HAP-1 (cell line): ENCODE measurements at regions not wholly inside any gene's neighbourhood (a gene's known extent, or its start where the extent isn't known, plus 50 kb on each side); places are given as distances from the start of the nearest gene placed in this dataset.

ENCODE experiments used
- DNase-seq, 2 experiments: peaks; one replicate each; pipeline ENCODE4 v3.0.0-alpha.2; 2016 to 2020; ENCODE audit warnings: low spot score in 2 of 2
- H3K27me3 ChIP-seq: fragments of 250-450 bp; sonication (Bioruptor Pico); 2 replicates; pipeline ENCODE4 v1.5.1; 2020; ENCODE audit warnings: low read depth, mild to moderate bottlenecking, moderate library complexity
- H3K36me3 ChIP-seq: fragments of 250-450 bp; sonication (Bioruptor Pico); replicated peaks from 2 replicates; pipeline ENCODE4 v1.5.1; 2020; ENCODE audit warnings: mild to moderate bottlenecking
- H3K4me1 ChIP-seq: fragments of 250-450 bp; sonication (Bioruptor Pico); 2 replicates; pipeline ENCODE4 v1.5.1; 2020; ENCODE audit warnings: mild to moderate bottlenecking
- H3K4me3 ChIP-seq: fragments of 250-450 bp; sonication (Bioruptor Pico); 2 replicates; pipeline ENCODE4 v1.5.1; 2020; ENCODE audit warnings: mild to moderate bottlenecking, moderate library complexity
- H3K9me3 ChIP-seq: fragments of 250-450 bp; sonication (Bioruptor Pico); 2 replicates; pipeline ENCODE4 v1.5.1; 2020; ENCODE audit warnings: mild to moderate bottlenecking, moderate library complexity
- in situ Hi-C: fragments of 300-500 bp; cut with MboI; formaldehyde crosslinking; loops from 3 replicates; pipeline ENCODE4 v1.14.3; 2020; ENCODE audit warnings: low sequenced_read_pairs, inconsistent platforms, mixed read lengths

GRCh38 chr9:86800681-86801080 is 146.6 kb downstream of the GAS1 start:
- in situ Hi-C loops: no loop called here
- H3K9me3 ChIP-seq: no peaks in the 10 kb centered on the region
- no peak overlapping the region for H3K4me3 ChIP-seq
- no peaks in the 10 kb centered on the region for H3K27me3 ChIP-seq
- no peaks in the 10 kb centered on the region for H3K36me3 ChIP-seq
- no peak for DNase-seq
- no peaks in the 10 kb centered on the region for H3K4me1 ChIP-seq

- in situ Hi-C loops: no loop called here
- H3K4me1 ChIP-seq: no peaks in the 10 kb centered on the region
Observed at GRCh38 chr9:86798966-86799365, 148.3 kb downstream of the GAS1 start.

DNA sequence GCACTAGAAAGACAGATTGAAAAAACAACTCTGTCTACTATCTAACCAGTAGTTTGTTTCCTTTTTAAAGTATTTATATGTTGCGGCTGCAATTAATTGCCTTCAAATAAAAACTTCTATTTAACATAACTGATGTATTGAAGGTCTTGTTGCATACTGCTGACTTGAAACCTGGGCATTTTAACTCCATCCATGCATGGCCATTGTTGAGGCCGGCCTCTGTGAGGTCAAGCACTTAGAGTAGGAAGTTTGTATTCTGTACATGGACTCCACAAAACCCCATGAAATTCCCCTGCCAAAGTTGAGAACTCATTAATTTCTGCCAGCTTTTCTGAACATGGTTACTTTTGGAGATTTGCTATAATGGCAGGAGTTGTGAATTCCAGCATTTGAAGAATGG is 150.6 kb downstream of the GAS1 start:
- in situ Hi-C loops: no loop called here
- no peaks in the 10 kb centered on the region for H3K4me1 ChIP-seq

More at GRCh38 chr9:86798966-86799365, 148.3 kb downstream of the GAS1 start:
- no peak for DNase-seq
- Histone ChIP-seq H3K27me3 (no peaks in the 10 kb centered on the region), H3K4me3 (no peak overlapping the region), H3K36me3 (no peaks in the 10 kb centered on the region), H3K9me3 (no peaks in the 10 kb centered on the region)

DNA sequence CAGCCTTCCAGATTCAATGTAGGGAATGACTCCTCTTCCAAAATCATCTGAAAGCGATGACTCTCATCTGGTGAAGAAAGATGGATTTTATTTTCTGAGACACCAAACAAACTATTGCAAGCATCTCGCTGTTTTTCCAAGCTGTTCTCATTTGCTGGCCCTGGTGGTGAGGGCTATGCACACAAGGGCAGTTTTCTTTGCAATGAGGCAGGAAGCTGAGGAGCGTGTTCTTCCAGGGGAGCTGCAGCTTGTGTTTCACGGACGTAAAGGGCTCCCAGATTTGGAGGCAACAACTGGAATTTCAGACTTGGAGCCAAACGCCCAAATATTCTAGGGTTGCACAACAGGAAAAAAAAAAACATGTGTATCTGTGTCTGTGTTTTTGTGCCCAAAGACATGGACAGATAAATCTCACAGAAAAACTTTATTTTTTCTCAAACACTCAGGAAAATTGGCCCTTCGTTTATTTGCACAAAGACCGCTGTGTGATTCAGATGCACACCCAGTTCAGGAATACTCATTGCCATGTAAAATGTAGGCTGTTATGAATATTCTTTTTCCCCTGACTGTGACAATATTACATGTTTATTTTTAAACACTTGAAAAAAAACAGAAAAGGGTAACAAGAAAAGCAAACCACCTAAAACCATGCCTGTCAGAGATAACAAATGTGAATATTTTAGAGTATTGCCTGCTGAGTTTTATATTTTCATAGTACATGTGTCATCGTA is 151.3 kb downstream of the GAS1 start:
- H3K36me3 ChIP-seq: no peaks in the 10 kb centered on the region
- H3K9me3 ChIP-seq: no peaks in the 10 kb centered on the region
- no peaks in the 10 kb centered on the region for H3K4me1 ChIP-seq
- no peaks in the 10 kb centered on the region for H3K27me3 ChIP-seq
- DNase-seq: no peak
- H3K4me3 ChIP-seq: no peak overlapping the region
- in situ Hi-C loops: no loop called here

More for the DNA sequence above, 150.6 kb downstream of the GAS1 start:
- no peak for DNase-seq
- no peak overlapping the region for H3K4me3 ChIP-seq
- H3K9me3 ChIP-seq: no peaks in the 10 kb centered on the region
- H3K27me3 ChIP-seq: no peaks in the 10 kb centered on the region
- no peaks in the 10 kb centered on the region for H3K36me3 ChIP-seq

- H3K36me3 ChIP-seq: no peaks in the 10 kb centered on the region
- in situ Hi-C loops: no loop called here
- no peaks in the 10 kb centered on the region for H3K4me1 ChIP-seq
- no peak overlapping the region for H3K4me3 ChIP-seq
- H3K9me3 ChIP-seq: no peaks in the 10 kb centered on the region
- DNase-seq: no peak
- no peaks in the 10 kb centered on the region for H3K27me3 ChIP-seq
Observed at GRCh38 chr9:86795047-86795442, 152.3 kb downstream of the GAS1 start.

DNA sequence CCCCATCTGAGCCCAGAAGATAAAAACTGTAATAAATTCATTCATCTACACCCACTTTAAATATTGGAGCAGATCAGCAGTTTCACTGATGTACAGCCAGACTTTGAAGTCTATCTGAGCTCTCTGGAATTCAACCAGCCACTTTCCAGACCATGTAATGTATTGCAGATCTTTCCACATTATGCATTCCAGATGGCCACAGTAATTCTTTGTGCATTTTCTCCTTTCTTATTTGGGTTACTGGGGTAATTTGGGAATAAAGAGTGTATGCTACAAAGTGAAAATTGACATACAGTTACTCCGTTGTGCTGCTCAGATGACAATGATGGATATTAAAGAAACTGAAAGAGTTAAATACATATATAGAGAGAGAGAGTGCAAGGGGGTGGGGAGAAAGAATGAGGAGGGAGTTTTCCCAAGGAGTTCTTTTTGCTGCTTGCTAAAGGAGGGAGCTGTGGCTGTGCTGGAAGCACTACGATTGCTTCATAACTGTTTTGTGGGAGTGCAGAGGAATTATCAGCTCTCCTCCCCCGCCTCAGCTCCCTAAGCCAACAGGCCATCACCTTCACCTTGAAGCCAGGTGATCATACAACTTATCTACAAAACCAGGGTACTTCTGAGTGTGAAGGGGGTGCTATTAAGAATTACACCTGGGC is 152.8 kb downstream of the GAS1 start:
- DNase-seq: no peak
- Histone ChIP-seq H3K36me3 (no peaks in the 10 kb centered on the region), H3K4me1 (no peaks in the 10 kb centered on the region), H3K4me3 (no peak overlapping the region), H3K27me3 (no peaks in the 10 kb centered on the region), H3K9me3 (no peaks in the 10 kb centered on the region)
- in situ Hi-C loops: no loop called here

DNA sequence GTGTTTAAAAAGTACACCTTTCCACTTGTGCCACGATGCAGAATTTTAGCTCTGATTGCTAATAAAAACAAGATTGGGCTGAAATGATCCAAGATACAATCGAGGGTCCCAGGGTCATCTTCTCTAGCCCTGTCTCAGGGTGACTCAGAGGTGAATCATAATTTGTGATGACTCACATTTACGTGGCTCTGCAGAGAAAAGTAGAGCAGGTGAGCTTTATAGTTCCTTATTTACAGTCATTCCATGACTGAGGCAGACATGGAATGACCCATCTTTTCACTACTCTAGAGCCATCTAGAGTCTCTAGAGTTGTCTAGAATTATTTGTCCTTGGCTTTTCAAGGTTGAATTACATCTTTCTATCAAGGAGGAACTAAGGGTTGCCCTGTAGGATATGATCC is 155.2 kb downstream of the GAS1 start:
- in situ Hi-C loops: no loop called here
- no peak for DNase-seq
- no peaks in the 10 kb centered on the region for H3K36me3 ChIP-seq
- H3K9me3 ChIP-seq: no peaks in the 10 kb centered on the region
- H3K27me3 ChIP-seq: no peaks in the 10 kb centered on the region
- H3K4me1 ChIP-seq: no peaks in the 10 kb centered on the region
- no peak overlapping the region for H3K4me3 ChIP-seq

DNA sequence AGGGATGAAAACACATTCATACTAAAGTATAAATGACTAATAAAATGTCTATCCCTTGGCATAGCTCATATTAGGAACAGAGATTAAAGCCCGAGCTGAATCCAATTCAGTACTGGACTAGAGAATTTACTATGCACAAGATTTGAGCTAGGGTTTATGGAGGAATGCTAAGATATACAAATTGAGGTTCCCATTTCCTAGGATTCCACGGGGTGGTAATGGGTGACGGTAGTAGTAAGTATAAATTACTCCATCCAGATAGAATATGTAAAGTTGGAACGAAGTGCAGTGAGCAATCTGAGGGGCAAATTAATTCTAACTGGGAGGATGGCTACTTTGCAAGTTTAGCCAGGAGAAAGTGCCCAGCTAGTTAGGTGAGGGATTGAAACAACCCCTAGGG is 156.5 kb downstream of the GAS1 start:
- no peak overlapping the region for H3K4me3 ChIP-seq
- no peaks in the 10 kb centered on the region for H3K27me3 ChIP-seq
- in situ Hi-C loops: no loop called here
- no peaks in the 10 kb centered on the region for H3K9me3 ChIP-seq
- no peaks in the 10 kb centered on the region for H3K4me1 ChIP-seq
- no peak for DNase-seq
- H3K36me3 ChIP-seq: no peaks in the 10 kb centered on the region

- no peak for DNase-seq
Observed at GRCh38 chr9:86788456-86788855, 158.8 kb downstream of the GAS1 start.

GRCh38 chr9:86783884-86784283 is 163.4 kb downstream of the GAS1 start:
- Histone ChIP-seq H3K27me3 (no peaks in the 10 kb centered on the region), H3K9me3 (no peaks in the 10 kb centered on the region), H3K4me3 (no peak overlapping the region), H3K36me3 (no peaks in the 10 kb centered on the region), H3K4me1 (no peaks in the 10 kb centered on the region)
- in situ Hi-C loops: no loop called here
- DNase-seq: no peak

More at GRCh38 chr9:86788456-86788855, 158.8 kb downstream of the GAS1 start:
- Histone ChIP-seq H3K27me3 (no peaks in the 10 kb centered on the region), H3K4me3 (no peak overlapping the region), H3K4me1 (no peaks in the 10 kb centered on the region), H3K9me3 (no peaks in the 10 kb centered on the region), H3K36me3 (no peaks in the 10 kb centered on the region)
- in situ Hi-C loops: no loop called here

- DNase-seq: no peak
- no peaks in the 10 kb centered on the region for H3K27me3 ChIP-seq
- no peak overlapping the region for H3K4me3 ChIP-seq
- H3K4me1 ChIP-seq: no peaks in the 10 kb centered on the region
- in situ Hi-C loops: no loop called here
- no peaks in the 10 kb centered on the region for H3K9me3 ChIP-seq
- no peaks in the 10 kb centered on the region for H3K36me3 ChIP-seq
Observed at GRCh38 chr9:86782831-86783230, 164.5 kb downstream of the GAS1 start.

DNA sequence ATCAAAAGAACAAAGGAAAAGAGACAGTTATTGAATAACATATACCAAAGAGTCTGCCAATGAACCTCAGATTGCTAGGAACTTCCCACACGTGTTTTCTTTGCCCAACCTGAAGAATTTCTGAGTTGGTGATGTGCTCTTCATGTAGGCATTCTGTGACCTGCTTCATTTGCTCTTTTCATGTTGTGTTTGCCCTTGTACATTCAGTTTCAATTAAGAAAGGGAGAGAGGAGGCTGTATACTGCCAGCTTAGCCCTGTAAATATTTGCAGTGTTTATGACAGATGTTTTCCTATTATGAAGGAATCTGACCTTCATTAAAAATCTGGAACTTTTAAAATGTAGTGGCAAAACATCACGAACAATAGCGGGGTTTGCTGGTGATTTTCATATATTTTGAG is 168.5 kb downstream of the GAS1 start:
- no peak for DNase-seq
- Histone ChIP-seq H3K4me3 (no peak overlapping the region), H3K4me1 (no peaks in the 10 kb centered on the region), H3K36me3 (no peaks in the 10 kb centered on the region), H3K27me3 (no peaks in the 10 kb centered on the region), H3K9me3 (no peaks in the 10 kb centered on the region)
- in situ Hi-C loops: no loop called here

DNA sequence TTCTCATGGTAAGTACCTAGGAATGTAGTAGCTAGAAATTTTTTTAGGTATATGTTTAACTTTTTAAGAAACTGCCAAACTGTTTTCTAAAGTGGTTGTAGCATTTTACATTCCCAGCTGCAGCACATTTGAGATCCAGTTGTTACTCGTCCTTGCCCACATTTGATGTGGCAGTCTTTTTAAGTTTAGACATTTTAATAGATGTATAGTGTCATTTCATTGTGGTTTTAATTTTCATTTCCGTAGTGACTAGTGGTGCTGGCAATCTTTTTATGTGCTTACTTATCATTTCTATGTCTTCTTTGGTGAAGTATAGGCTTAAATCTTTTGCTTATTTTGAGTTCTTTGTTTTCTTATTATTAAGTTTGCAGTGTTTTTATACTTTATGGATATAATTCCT is 171.6 kb downstream of the GAS1 start:
- Histone ChIP-seq H3K9me3 (no peaks in the 10 kb centered on the region), H3K36me3 (no peaks in the 10 kb centered on the region), H3K4me3 (no peak overlapping the region), H3K4me1 (no peaks in the 10 kb centered on the region), H3K27me3 (no peaks in the 10 kb centered on the region)
- DNase-seq: no peak
- in situ Hi-C loops: no loop called here

DNA sequence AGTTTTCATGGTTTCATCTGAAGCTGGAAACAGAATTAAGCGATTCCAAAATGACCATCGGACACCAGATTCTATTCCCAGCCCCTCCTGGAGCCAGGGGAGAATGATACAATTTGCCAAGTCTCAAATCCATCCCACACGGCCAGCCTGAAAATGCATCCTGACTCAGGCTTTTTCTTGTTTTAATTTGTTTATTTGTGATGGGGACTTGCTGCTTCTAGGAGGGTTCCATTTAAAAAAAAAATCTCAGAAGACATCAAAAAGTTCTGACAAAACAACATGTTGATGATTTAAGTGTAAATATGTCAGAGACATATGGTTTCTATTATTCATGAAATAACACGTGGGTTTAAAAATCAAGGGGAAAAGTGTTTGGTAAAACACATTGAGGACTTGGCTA is 173.2 kb downstream of the GAS1 start:
- H3K27me3 ChIP-seq: no peaks in the 10 kb centered on the region
- DNase-seq: no peak
- H3K36me3 ChIP-seq: no peaks in the 10 kb centered on the region
- no peaks in the 10 kb centered on the region for H3K9me3 ChIP-seq
- in situ Hi-C loops: no loop called here
- no peaks in the 10 kb centered on the region for H3K4me1 ChIP-seq
- H3K4me3 ChIP-seq: no peak overlapping the region
